CD14-positive monocyte (primary cell): ENCODE measurements at regions not wholly inside any gene's neighbourhood (a gene's known extent, or its start where the extent isn't known, plus 50 kb on each side); places are given as distances from the start of the nearest gene placed in this dataset.

Experiments used
- DNase-seq, 3 donors: peaks; one replicate each; pipeline ENCODE4 v3.0.0-alpha.2; 2011 to 2022
- H2AFZ ChIP-seq: 2 replicates; pipeline ENCODE4 v1.6.0; 2012; ENCODE audit warnings: mild to moderate bottlenecking, low read depth, low read length, inconsistent platforms; ENCODE audit not compliant: insufficient read depth, poor library complexity, severe bottlenecking
- H3K27ac ChIP-seq, 2 donors: 1 replicate in 1 of 2; 2 replicates in 1 of 2; pipeline ENCODE4 v1.5.1; 2012 to 2013; ENCODE audit warnings: low read length in 2 of 2, control low read depth in 1 of 2, inconsistent platforms in 1 of 2, low read depth in 1 of 2, mild to moderate bottlenecking in 1 of 2
- H3K27me3 ChIP-seq, 2 donors: one replicate each; pipeline versions ENCODE4 v1.6.0 to v1.6.1; 2011 to 2013; ENCODE audit warnings: low read length in 2 of 2; ENCODE audit not compliant: control insufficient read depth in 2 of 2, insufficient read depth in 2 of 2
- H3K36me3 ChIP-seq, 2 donors: replicated peaks in 1 of 2; 1 replicate in 1 of 2; 2 replicates in 1 of 2; pipeline versions ENCODE4 v1.5.1 to v1.6.1; 2012 to 2013; ENCODE audit warnings: low read length in 2 of 2, control low read depth in 1 of 2, inconsistent platforms in 1 of 2, mild to moderate bottlenecking in 1 of 2; ENCODE audit not compliant: insufficient read depth in 2 of 2, control insufficient read depth in 1 of 2
- H3K4me1 ChIP-seq, 2 donors: 1 replicate in 1 of 2; 2 replicates in 1 of 2; pipeline versions ENCODE4 v1.5.1 to v1.6.1; 2012 to 2013; ENCODE audit warnings: low read length in 2 of 2, control low read depth in 1 of 2, inconsistent platforms in 1 of 2, mild to moderate bottlenecking in 1 of 2, moderate library complexity in 1 of 2; ENCODE audit not compliant: insufficient read depth in 2 of 2, control insufficient read depth in 1 of 2
- H3K4me2 ChIP-seq: replicated peaks from 2 replicates; pipeline ENCODE3; 2012; ENCODE audit warnings: low read length, moderate library complexity, mild to moderate bottlenecking; ENCODE audit not compliant: poor library complexity, severe bottlenecking; ENCODE audit errors: extremely low read depth
- H3K4me3 ChIP-seq, 3 experiments: fragments of 200-600 bp in 1 of 3; sonication (generic) in 1 of 3; replicated peaks in 1 of 3; 1 replicate in 2 of 3; 2 replicates in 1 of 3; pipeline ENCODE4 v1.5.1; 2011 to 2013; ENCODE audit warnings: low read length in 3 of 3, mild to moderate bottlenecking in 3 of 3, control low read depth in 2 of 3, low read depth in 2 of 3, inconsistent platforms in 1 of 3, moderate library complexity in 1 of 3
- H3K79me2 ChIP-seq: 2 replicates; pipeline ENCODE4 v1.6.0; 2012; ENCODE audit warnings: mild to moderate bottlenecking, control low read depth, inconsistent platforms, low read length, moderate library complexity; ENCODE audit not compliant: insufficient read depth
- H3K9ac ChIP-seq: 2 replicates; pipeline ENCODE4 v1.6.0; 2017; ENCODE audit warnings: low read length, mild to moderate bottlenecking; ENCODE audit not compliant: insufficient read depth, poor library complexity, severe bottlenecking
- H3K9me3 ChIP-seq, 2 donors: replicated peaks in 1 of 2; 1 replicate in 1 of 2; 2 replicates in 1 of 2; pipeline versions ENCODE4 v1.5.1 to v1.6.1; 2012 to 2013; ENCODE audit warnings: low read length in 2 of 2, control low read depth in 1 of 2; ENCODE audit not compliant: control insufficient read depth in 1 of 2, insufficient read depth in 1 of 2
- H4K20me1 ChIP-seq: 2 replicates; pipeline ENCODE4 v1.6.0; 2012; ENCODE audit warnings: mild to moderate bottlenecking, low read length, control low read depth, moderate library complexity; ENCODE audit not compliant: insufficient read depth
- H3K27ac Mint-ChIP-seq, 7 donors: one replicate each; pipeline ENCODE4 v1.8.0; 2020; ENCODE audit warnings: mild to moderate bottlenecking in 7 of 7, mixed read lengths in 7 of 7, moderate library complexity in 6 of 7, inconsistent platforms in 2 of 7
- H3K27me3 Mint-ChIP-seq, 3 donors: one replicate each; pipeline ENCODE4 v1.8.0; 2021 to 2022; ENCODE audit warnings: low read depth in 3 of 3, mild to moderate bottlenecking in 3 of 3, mixed read lengths in 3 of 3, moderate library complexity in 3 of 3, inconsistent platforms in 1 of 3
- H3K36me3 Mint-ChIP-seq, 2 donors: one replicate each; pipeline ENCODE4 v1.8.0; 2020; ENCODE audit warnings: mixed read lengths in 2 of 2, inconsistent platforms in 1 of 2, mild to moderate bottlenecking in 1 of 2
- H3K4me1 Mint-ChIP-seq: one replicate; pipeline ENCODE4 v1.8.0; 2020; ENCODE audit warnings: mild to moderate bottlenecking, mixed read lengths
- H3K4me3 Mint-ChIP-seq, 2 donors: one replicate each; pipeline ENCODE4 v1.8.0; 2020; ENCODE audit warnings: mild to moderate bottlenecking in 2 of 2, mixed read lengths in 2 of 2, moderate library complexity in 1 of 2
- H3K9me3 Mint-ChIP-seq, 7 donors: one replicate each; pipeline ENCODE4 v1.8.0; 2020 to 2022; ENCODE audit warnings: mixed read lengths in 7 of 7, mild to moderate bottlenecking in 6 of 7, moderate library complexity in 6 of 7, inconsistent platforms in 2 of 7
- CTCF ChIP-seq: fragments of 200-600 bp; IDR thresholded peaks from one replicate; pipeline ENCODE4 v1.8.0; 2022; ENCODE audit warnings: antibody characterized with exemption, mild to moderate bottlenecking
- WGBS: methylation state at CpG from one replicate; pipeline ENCODE4 v1.1.5; 2013; ENCODE audit warnings: missing lambda C conversion rate; ENCODE audit not compliant: insufficient coverage; 5-methylcytosine and 5-hydroxymethylcytosine counted together
- intact Hi-C, 2 donors: fragments of 100-400 bp; cut with micrococcal nuclease; formaldehyde crosslinking; loops; one replicate each; pipeline versions ENCODE4 v1.15.0 to v1.15.1; 2023

GRCh38 chr1:30146448-30146847, 576.9 kb downstream of the MATN1 start:
- H3K36me3 Mint-ChIP-seq, result no peaks in the 10 kb centered on the region
- DNase-seq, result no peak
- no peaks in the 10 kb centered on the region for H3K9me3 ChIP-seq
- no peak overlapping the region for H3K27ac Mint-ChIP-seq
- H4K20me1 ChIP-seq, result no peaks in the 10 kb centered on the region
- H3K9ac ChIP-seq, result no peak overlapping the region
- no peaks in the 10 kb centered on the region for H3K27me3 ChIP-seq
- H3K4me3 Mint-ChIP-seq, result no peak overlapping the region
- WGBS, result no CpG with 5 or more reads among the region's 8 CpGs
- no peaks in the 10 kb centered on the region for H3K36me3 ChIP-seq
- H3K27me3 Mint-ChIP-seq, result peaks cover 0 to 10% (median 4%) of the 10 kb centered on the region in 3 donors
- peak overlapping the region; percentile 7 for H3K4me2 ChIP-seq
- intact Hi-C loops, result no loop called here
- H3K27ac ChIP-seq, result no peak overlapping the region
- H3K79me2 ChIP-seq, result no peaks in the 10 kb centered on the region
- no peak overlapping the region for H3K4me3 ChIP-seq
- H3K4me1 Mint-ChIP-seq, result peaks cover 19% of the 10 kb centered on the region
- no peak overlapping the region for H2AFZ ChIP-seq
- H3K4me1 ChIP-seq, result peaks cover 8 to 14% of the 10 kb centered on the region in 2 donors
- TF ChIP-seq CTCF, result no peak
- H3K9me3 Mint-ChIP-seq, result peaks cover 6 to 17% (median 12%) of the 10 kb centered on the region in 7 donors

DNA sequence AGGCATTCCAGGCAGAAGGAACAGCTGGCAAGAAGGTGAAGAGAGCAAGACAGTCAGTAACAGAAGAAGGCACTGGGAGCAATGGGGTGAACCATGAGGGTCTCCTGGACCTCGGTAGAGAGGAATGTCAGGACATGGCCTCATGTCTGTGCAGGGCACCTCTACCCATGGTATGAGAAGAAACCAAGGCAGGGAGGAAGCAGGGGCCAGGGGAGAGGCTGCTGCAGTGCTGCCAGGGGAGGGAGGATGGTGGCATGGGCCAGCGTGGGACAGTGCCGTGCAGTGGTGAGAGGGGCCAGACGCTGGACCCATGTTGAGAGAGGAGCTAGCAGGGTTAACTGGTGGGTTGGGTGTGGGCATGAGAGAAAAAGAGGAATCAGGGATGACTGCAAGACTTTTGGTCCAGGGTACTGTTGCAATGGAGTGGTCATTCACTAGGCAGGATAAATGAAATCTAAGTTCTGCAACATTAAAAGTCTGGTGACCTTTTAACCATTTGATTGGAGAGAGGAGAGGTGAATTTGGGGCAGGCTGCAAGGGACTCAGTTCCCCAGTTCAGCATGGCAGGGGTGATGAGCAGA, 577.6 kb downstream of the MATN1 start:
- H3K36me3 Mint-ChIP-seq, result no peaks in the 10 kb centered on the region
- peaks cover 24% of the 10 kb centered on the region for H3K4me1 Mint-ChIP-seq
- H3K4me1 ChIP-seq, result peaks cover 8 to 14% of the 10 kb centered on the region in 2 donors
- no peaks in the 10 kb centered on the region for H3K36me3 ChIP-seq
- peaks cover 2 to 14% (median 11%) of the 10 kb centered on the region in 7 donors for H3K9me3 Mint-ChIP-seq
- no peak overlapping the region for H2AFZ ChIP-seq
- intact Hi-C loops, result no loop called here
- TF ChIP-seq CTCF, result no peak
- H3K27ac ChIP-seq, result no peak overlapping the region
- H3K4me3 ChIP-seq, result no peak overlapping the region
- peak overlapping the region in 1 of 2 donors; percentile 44 for H3K4me3 Mint-ChIP-seq
- peak overlapping the region; percentile 7 for H3K4me2 ChIP-seq
- no peak overlapping the region for H3K9ac ChIP-seq
- no peaks in the 10 kb centered on the region for H3K9me3 ChIP-seq
- no peaks in the 10 kb centered on the region for H3K79me2 ChIP-seq
- H3K27ac Mint-ChIP-seq, result no peak overlapping the region
- peaks cover 0 to 8% (median 5%) of the 10 kb centered on the region in 3 donors for H3K27me3 Mint-ChIP-seq
- no peaks in the 10 kb centered on the region for H3K27me3 ChIP-seq
- no peak for DNase-seq
- H4K20me1 ChIP-seq, result no peaks in the 10 kb centered on the region
- 70% methylated on average over 4 of the region's 4 CpGs for WGBS
